Activated T-helper 17 cell treated with anti-CD3 and anti-CD28 coated beads, Interleukin-2, amount 50 U/mL, for 72 hours (primary cell): ENCODE measurements at regions not wholly inside any gene's neighbourhood (a gene's known extent, or its start where the extent isn't known, plus 50 kb on each side); places are given as distances from the start of the nearest gene placed in this dataset.
"Not testable (repeated sequence)": the region's sequence is repeated elsewhere in the genome, so short reads cannot be mapped to it uniquely, and the experiment has no call there.

Experiments used
- ATAC-seq: fragments of 150-1000 bp; cut with Tn5 transposase; replicated peaks from 2 replicates; pipeline ENCODE4 v1.10.0; 2021; ENCODE audit warnings: mild to moderate bottlenecking, moderate library complexity
- H3K27ac Mint-ChIP-seq: one replicate; pipeline ENCODE4 v1.8.0; 2022; ENCODE audit warnings: mixed read lengths
- H3K27me3 Mint-ChIP-seq: one replicate; pipeline ENCODE4 v1.8.0; 2022; ENCODE audit warnings: mixed read lengths
- H3K36me3 Mint-ChIP-seq: one replicate; pipeline ENCODE4 v1.8.0; 2022; ENCODE audit warnings: low read depth, mild to moderate bottlenecking, mixed read lengths
- H3K4me1 Mint-ChIP-seq: one replicate; pipeline ENCODE4 v1.8.0; 2022; ENCODE audit warnings: mixed read lengths
- H3K4me3 Mint-ChIP-seq: one replicate; pipeline ENCODE4 v1.8.0; 2022; ENCODE audit warnings: mild to moderate bottlenecking, mixed read lengths
- H3K9me3 Mint-ChIP-seq: one replicate; pipeline ENCODE4 v1.8.0; 2022; ENCODE audit warnings: mixed read lengths

- H3K9me3 Mint-ChIP-seq, result peaks cover 15% of the 10 kb centered on the region
- not testable (repeated sequence) for H3K4me3 Mint-ChIP-seq
Observed at GRCh38 chr4:49320725-49321410, 334.8 kb downstream of the CWH43 start.

GRCh38 chr4:49321511-49322300, 335.6 kb downstream of the CWH43 start:
- not testable (repeated sequence) for H3K9me3 Mint-ChIP-seq, ATAC-seq, H3K4me1 Mint-ChIP-seq, H3K36me3 Mint-ChIP-seq, H3K27ac Mint-ChIP-seq, H3K4me3 Mint-ChIP-seq, H3K27me3 Mint-ChIP-seq

More at GRCh38 chr4:49320725-49321410, 334.8 kb downstream of the CWH43 start:
- H3K4me1 Mint-ChIP-seq, H3K27me3 Mint-ChIP-seq, H3K36me3 Mint-ChIP-seq, ATAC-seq, H3K27ac Mint-ChIP-seq: not testable (repeated sequence)

GRCh38 chr4:49322610-49323572, 336.8 kb downstream of the CWH43 start:
- H3K36me3 Mint-ChIP-seq, ATAC-seq, H3K27ac Mint-ChIP-seq, H3K27me3 Mint-ChIP-seq, H3K9me3 Mint-ChIP-seq, H3K4me1 Mint-ChIP-seq, H3K4me3 Mint-ChIP-seq: not testable (repeated sequence)

GRCh38 chr4:49323573-49323940, 337.5 kb downstream of the CWH43 start:
- not testable (repeated sequence) for ATAC-seq, H3K36me3 Mint-ChIP-seq, H3K4me1 Mint-ChIP-seq, H3K9me3 Mint-ChIP-seq, H3K27ac Mint-ChIP-seq, H3K4me3 Mint-ChIP-seq, H3K27me3 Mint-ChIP-seq
